GM12892 (cell line): ENCODE measurements at regions not wholly inside any gene's neighbourhood (a gene's known extent, or its start where the extent isn't known, plus 50 kb on each side); places are given as distances from the start of the nearest gene placed in this dataset.

Source experiments
- POLR2A ChIP-seq: IDR thresholded peaks from 2 replicates; pipeline ENCODE4 v1.6.1; 2011; ENCODE audit warnings: low read depth, low read length, control low read depth
- POLR2AphosphoS5 ChIP-seq: IDR thresholded peaks from 2 replicates; pipeline ENCODE4 v1.6.1; 2011; ENCODE audit warnings: low read depth, low read length, control low read depth

DNA sequence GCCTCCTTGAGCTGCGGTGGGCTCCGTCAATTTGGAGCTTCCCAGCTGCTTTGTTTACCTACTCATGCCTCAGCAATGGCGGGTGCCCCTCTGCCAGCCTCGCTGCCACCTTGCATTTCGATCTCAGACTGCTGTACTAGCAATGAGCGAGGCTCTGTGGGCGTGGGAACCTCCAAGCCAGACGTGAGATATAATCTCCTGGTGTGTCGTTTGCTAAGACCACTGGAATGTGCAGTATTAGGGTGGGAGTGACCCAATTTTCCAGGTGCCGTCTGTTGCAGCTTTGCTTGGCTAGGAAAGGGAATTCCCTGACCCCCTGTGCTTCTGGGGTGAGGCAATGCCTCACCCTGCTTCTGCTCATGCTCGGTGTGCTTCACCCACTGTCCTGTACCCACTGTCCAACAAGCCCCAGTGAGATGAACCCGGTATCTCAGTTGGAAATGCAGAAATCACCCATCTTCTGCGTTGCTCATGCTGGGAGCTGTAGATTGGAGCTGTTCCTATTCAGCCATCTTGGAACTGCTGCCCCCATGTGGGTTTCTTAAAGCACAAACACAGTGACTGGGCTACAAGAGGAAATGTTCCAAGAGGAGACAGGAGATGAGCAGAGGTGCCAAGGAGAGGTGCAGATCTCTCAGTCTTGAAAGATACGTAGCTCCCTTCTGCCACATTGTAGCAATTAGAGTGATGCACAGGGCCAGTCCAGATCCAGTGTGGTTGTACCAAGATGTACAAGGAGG, 193.0 kb upstream of the IGFBP7 start:
- TF ChIP-seq POLR2A (no peak), POLR2AphosphoS5 (no peak)
